Adrenal gland (tissue), 9 donors: ENCODE measurements at regions not wholly inside any gene's neighbourhood (a gene's known extent, or its start where the extent isn't known, plus 50 kb on each side); places are given as distances from the start of the nearest gene placed in this dataset.

Source experiments
- DNase-seq, 7 donors: peaks; one replicate each; pipeline ENCODE4 v3.0.0-alpha.2; 2019 to 2020
- H3K27ac ChIP-seq, 5 donors: fragments of 200-600 bp; sonication (generic) in 4 of 5; 1 replicate in 3 of 5; 2 replicates in 2 of 5; pipeline versions ENCODE4 v1.5.1 to v1.8.0; 2016 to 2020; ENCODE audit warnings: mild to moderate bottlenecking in 1 of 5
- H3K27me3 ChIP-seq: fragments of 200-600 bp; 2 replicates; pipeline ENCODE4 v1.8.0; 2021
- H3K36me3 ChIP-seq, 2 donors: fragments of 200-600 bp; replicated peaks in 1 of 2; 1 replicate in 1 of 2; 2 replicates in 1 of 2; pipeline versions ENCODE4 v1.5.1 to v1.8.0; 2018 to 2022
- H3K4me1 ChIP-seq, 2 donors: fragments of 200-600 bp; replicated peaks in 1 of 2; 1 replicate in 1 of 2; 2 replicates in 1 of 2; pipeline versions ENCODE4 v1.5.1 to v1.8.0; 2018 to 2021
- H3K4me3 ChIP-seq, 4 donors: fragments of 200-600 bp; sonication (generic) in 3 of 4; one replicate each; pipeline ENCODE4 v1.5.1; 2016 to 2018
- H3K9me3 ChIP-seq, 3 donors: fragments of 200-600 bp; sonication (generic) in 1 of 3; replicated peaks in 1 of 3; 1 replicate in 2 of 3; 2 replicates in 1 of 3; pipeline versions ENCODE4 v1.5.1 to v1.8.0; 2016 to 2021
- CTCF ChIP-seq, 6 experiments: fragments of 450-650 bp in 4 of 6; fragments of 200-600 bp in 2 of 6; sonication (generic) in 1 of 6; IDR thresholded peaks; 1 replicate in 5 of 6; 2 replicates in 1 of 6; pipeline versions ENCODE4 v1.5.1 to v1.8.0; 2016 to 2021; ENCODE audit warnings: antibody characterized with exemption in 6 of 6, mild to moderate bottlenecking in 2 of 6, moderate library complexity in 1 of 6
- POLR2A ChIP-seq, 2 donors: fragments of 450-650 bp; IDR thresholded peaks; one replicate each; pipeline ENCODE4 v1.6.1; 2017; ENCODE audit warnings: antibody characterized with exemption in 2 of 2, mild to moderate bottlenecking in 2 of 2, moderate library complexity in 1 of 2
- WGBS, 4 donors: extraction: QIAGEN DNeasy Blood & Tissue Kit in 2 of 4; methylation state at CpG; one replicate each; pipeline versions ENCODE4 v1.1.5 to v1.1.7; 2013 to 2017; 5-methylcytosine and 5-hydroxymethylcytosine counted together
- intact Hi-C, 2 donors: fragments of 100-400 bp; cut with DNase I; formaldehyde crosslinking; loops; one replicate each; pipeline versions ENCODE4 v1.14.1 to v1.15.0; 2022 to 2023
- donor health status: healthy with polysubstance abuse.
- donor health status: Bipolar disorder and iron deficiency.
- donor health status: DM: yes; HTN: yes; CAD: no.
- donor health status: DM: no; HTN: no; CAD: no.
- donor health status: DM: no; HTN: no; CAD: no.

- Histone ChIP-seq H3K27me3 (no peaks in the 10 kb centered on the region), H3K4me3 (no peak overlapping the region), H3K27ac (no peak overlapping the region), H3K9me3 (no peaks in the 10 kb centered on the region), H3K36me3 (no peaks in the 10 kb centered on the region), H3K4me1 (peaks cover 0 to 5% of the 10 kb centered on the region in 2 donors)
- intact Hi-C loops = no loop called here
- no peak for DNase-seq
- no peak for TF ChIP-seq POLR2A (IDR thresholded peaks at IDR 0.05)
- TF ChIP-seq CTCF (IDR thresholded peaks at IDR 0.05) = no peak
- WGBS, 4 donors = 44 to 75% (median 57%) methylated on average over 4 to 8 of the region's 8 CpGs
Measured at GRCh38 chr5:68406767-68407241, 191.2 kb downstream of the PIK3R1 start.

- TF ChIP-seq CTCF (IDR thresholded peaks at IDR 0.05) (no peak), POLR2A (IDR thresholded peaks at IDR 0.05) (no peak)
- WGBS, 4 donors = 66 to 72% (median 67%) methylated on average over 6 of the region's 6 CpGs
Measured at GRCh38 chr5:68407311-68408239, 192.0 kb downstream of the PIK3R1 start.

DNA sequence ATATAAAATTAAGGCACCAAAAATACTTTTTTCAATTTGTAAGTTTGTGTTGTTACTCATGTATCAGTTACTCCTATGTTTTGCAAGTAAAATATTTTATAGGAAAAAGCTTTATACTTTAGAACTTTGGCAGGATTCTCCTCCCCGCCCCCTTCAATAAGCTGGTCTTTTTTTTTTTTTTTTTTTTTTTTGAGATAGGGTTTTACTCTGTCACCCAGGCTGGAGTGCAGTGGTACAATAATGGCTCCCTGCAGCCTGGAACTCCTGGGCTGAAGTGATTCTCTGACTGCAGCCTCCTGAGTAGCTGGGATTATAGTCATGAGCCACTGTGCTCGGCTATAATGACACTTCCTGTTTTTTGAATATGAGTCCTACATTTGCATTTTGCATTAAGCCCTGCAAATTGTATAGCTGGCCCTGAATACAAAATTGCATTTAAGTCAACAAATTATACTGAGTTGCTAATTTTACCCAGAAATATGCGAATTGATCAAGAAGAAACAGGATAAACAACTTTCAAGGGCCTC lies 192.9 kb downstream of the PIK3R1 start:
- Histone ChIP-seq H3K27me3 (no peaks in the 10 kb centered on the region), H3K27ac (no peak overlapping the region), H3K9me3 (no peaks in the 10 kb centered on the region), H3K4me3 (no peak overlapping the region), H3K4me1 (peaks cover 0 to 5% of the 10 kb centered on the region in 2 donors), H3K36me3 (no peaks in the 10 kb centered on the region)
- 90 to 95% (median 91%) methylated on average over 3 of the region's 3 CpGs for WGBS, 4 donors
- intact Hi-C loops = no loop called here
- DNase-seq = no peak
- no peak for TF ChIP-seq CTCF (IDR thresholded peaks at IDR 0.05)
- TF ChIP-seq POLR2A (IDR thresholded peaks at IDR 0.05) = no peak

More at GRCh38 chr5:68407311-68408239, 192.0 kb downstream of the PIK3R1 start:
- no peak for DNase-seq
- Histone ChIP-seq H3K27ac (no peak overlapping the region), H3K9me3 (no peaks in the 10 kb centered on the region), H3K4me1 (peaks cover 0 to 5% of the 10 kb centered on the region in 2 donors), H3K36me3 (no peaks in the 10 kb centered on the region), H3K27me3 (no peaks in the 10 kb centered on the region), H3K4me3 (no peak overlapping the region)
- intact Hi-C loops = no loop called here

DNA sequence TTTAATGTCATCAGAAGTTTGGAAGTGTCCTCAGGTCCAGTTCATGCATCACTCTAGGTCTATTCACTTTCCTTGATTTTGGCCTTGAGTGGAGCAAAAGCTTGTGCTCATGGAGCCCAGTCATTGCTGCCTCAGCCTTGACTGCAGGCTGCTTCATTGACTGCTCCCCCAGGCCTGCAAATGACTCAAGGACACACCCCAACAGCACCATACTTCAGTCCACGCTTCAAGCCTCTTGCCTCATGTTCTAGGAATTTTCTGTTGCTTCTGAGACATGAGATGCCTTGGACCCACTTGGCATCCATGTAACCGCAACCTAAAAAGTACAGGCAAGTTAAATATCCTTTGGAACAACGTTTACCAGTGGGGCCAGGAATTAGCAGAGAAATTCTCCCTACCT lies 193.7 kb downstream of the PIK3R1 start:
- Histone ChIP-seq H3K27ac (no peak overlapping the region), H3K36me3 (no peaks in the 10 kb centered on the region), H3K4me3 (no peak overlapping the region), H3K4me1 (peaks cover 0 to 5% of the 10 kb centered on the region in 2 donors), H3K9me3 (no peaks in the 10 kb centered on the region), H3K27me3 (no peaks in the 10 kb centered on the region)
- TF ChIP-seq POLR2A (IDR thresholded peaks at IDR 0.05) (no peak), CTCF (IDR thresholded peaks at IDR 0.05) (no peak)
- intact Hi-C loops = no loop called here
- DNase-seq = no peak
- 83 to 86% (median 85%) methylated on average over 3 of the region's 3 CpGs for WGBS, 4 donors
